H1 (cell line): ENCODE measurements at regions not wholly inside any gene's neighbourhood (a gene's known extent, or its start where the extent isn't known, plus 50 kb on each side); places are given as distances from the start of the nearest gene placed in this dataset.

ENCODE experiments used
- ATF3 ChIP-seq: IDR thresholded peaks from 2 replicates; pipeline ENCODE4 v1.6.1; 2011; ENCODE audit warnings: low read depth, mild to moderate bottlenecking, low read length; ENCODE audit not compliant: insufficient read depth
- CHD2 ChIP-seq: IDR thresholded peaks from 2 replicates; pipeline ENCODE4 v1.6.1; 2012; ENCODE audit warnings: low read length, improper control_type of control experiment
- CTCF ChIP-seq, 3 experiments: IDR thresholded peaks; 1 replicate in 2 of 3; 2 replicates in 1 of 3; pipeline versions ENCODE4 v1.5.1 to v1.6.1; 2011; ENCODE audit warnings: low read length in 3 of 3, mild to moderate bottlenecking in 3 of 3, inconsistent platforms in 2 of 3, low read depth in 1 of 3, moderate library complexity in 1 of 3; ENCODE audit not compliant: insufficient read depth in 1 of 3; ENCODE audit errors: control extremely low read depth in 1 of 3
- EP300 ChIP-seq, 2 experiments: IDR thresholded peaks; 1 replicate in 1 of 2; 2 replicates in 1 of 2; pipeline ENCODE4 v1.6.1; 2011 to 2012; ENCODE audit warnings: low read depth in 2 of 2, low read length in 2 of 2, mild to moderate bottlenecking in 2 of 2, borderline replicate concordance in 1 of 2, inconsistent platforms in 1 of 2, moderate library complexity in 1 of 2
- EZH2 ChIP-seq: fragments of 200-600 bp; sonication (generic); IDR thresholded peaks from 2 replicates; pipeline ENCODE4 v1.7.1; 2012; ENCODE audit warnings: low read depth, mild to moderate bottlenecking, moderate library complexity, low read length, inconsistent platforms; ENCODE audit not compliant: severe bottlenecking
- POLR2A ChIP-seq, 2 experiments: IDR thresholded peaks; 1 replicate in 1 of 2; 2 replicates in 1 of 2; pipeline ENCODE4 v1.6.1; 2011; ENCODE audit warnings: low read depth in 2 of 2, low read length in 2 of 2, mild to moderate bottlenecking in 2 of 2; ENCODE audit errors: control extremely low read depth in 1 of 2
- POLR2AphosphoS5 ChIP-seq: IDR thresholded peaks from 2 replicates; pipeline ENCODE4 v1.6.1; 2011; ENCODE audit warnings: low read depth, low read length
- POU5F1 ChIP-seq: IDR thresholded peaks from 2 replicates; pipeline ENCODE4 v1.6.1; 2011; ENCODE audit warnings: low read depth, mild to moderate bottlenecking, low read length, moderate library complexity
- RAD21 ChIP-seq, 2 experiments: IDR thresholded peaks in 1 of 2; conservative IDR thresholded peaks in 1 of 2; 2 replicates each; pipeline ENCODE4 v1.6.1; 2011; ENCODE audit warnings: low read depth in 2 of 2, low read length in 2 of 2, improper control_type of control experiment in 1 of 2, inconsistent platforms in 1 of 2, mild to moderate bottlenecking in 1 of 2, moderate library complexity in 1 of 2
- RBBP5 ChIP-seq: IDR thresholded peaks from 2 replicates; pipeline ENCODE4 v1.7.1; 2012; ENCODE audit warnings: low read depth, mild to moderate bottlenecking, inconsistent platforms, low read length, moderate library complexity, borderline replicate concordance
- SP1 ChIP-seq: IDR thresholded peaks from 2 replicates; pipeline ENCODE4 v1.6.1; 2011; ENCODE audit warnings: low read depth, low read length
- USF2 ChIP-seq: IDR thresholded peaks from 2 replicates; pipeline ENCODE4 v1.6.1; 2011; ENCODE audit warnings: low read length, improper control_type of control experiment
- YY1 ChIP-seq: IDR thresholded peaks from 2 replicates; pipeline ENCODE4 v1.6.1; 2011; ENCODE audit warnings: low read depth, mild to moderate bottlenecking, low read length
- TF ChIP-seq, protein P1 (sequence below): IDR thresholded peaks from 2 replicates; pipeline ENCODE4 v1.6.1; 2012; ENCODE audit warnings: inconsistent platforms

DNA sequence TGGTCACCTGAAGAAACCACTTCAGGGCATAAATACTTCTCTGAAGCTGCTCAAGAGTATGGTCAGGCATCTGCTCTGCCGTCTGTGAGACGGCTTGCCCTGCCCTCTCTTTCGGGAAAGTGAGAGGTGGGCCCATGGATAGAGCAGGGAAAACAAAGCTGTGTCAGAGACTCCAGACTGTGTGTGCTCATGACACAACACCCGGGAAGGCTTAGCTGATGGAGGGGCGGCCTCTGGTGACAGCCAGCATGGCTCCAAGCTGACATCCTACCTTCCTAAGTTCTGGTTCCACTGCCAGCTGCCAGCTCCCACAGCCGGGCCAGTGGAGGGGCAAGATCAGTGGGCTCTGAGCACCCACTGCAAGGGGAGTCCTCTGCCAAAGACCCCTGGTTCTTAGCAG is 215.3 kb downstream of the ANKRD30B start:
- TF ChIP-seq EZH2 (no peak), RBBP5 (no peak), YY1 (no peak), EP300 (IDR thresholded peaks at IDR 0.05; ENCODE audit: borderline replicate concordance in 1 of 2, low read depth in 2 of 2, low read length in 2 of 2) (no peak), CTCF (IDR thresholded peaks at IDR 0.05; ENCODE audit: control extremely low read depth in 1 of 3, insufficient read depth in 1 of 3, low read depth in 1 of 3, low read length in 3 of 3) (no peak), RAD21 (IDR thresholded peaks at IDR 0.05 in 1 of 2, conservative IDR thresholded peaks at IDR 0.05 in 1 of 2; ENCODE audit: low read depth in 2 of 2, low read length in 2 of 2) (no peak), USF2 (no peak), ATF3 (no peak), POLR2A (IDR thresholded peaks at IDR 0.05; ENCODE audit: control extremely low read depth in 1 of 2, low read depth in 2 of 2, low read length in 2 of 2) (no peak), POLR2AphosphoS5 (no peak), CHD2 (no peak), SP1 (no peak), POU5F1 (no peak)
- TF ChIP-seq, protein P1, sequence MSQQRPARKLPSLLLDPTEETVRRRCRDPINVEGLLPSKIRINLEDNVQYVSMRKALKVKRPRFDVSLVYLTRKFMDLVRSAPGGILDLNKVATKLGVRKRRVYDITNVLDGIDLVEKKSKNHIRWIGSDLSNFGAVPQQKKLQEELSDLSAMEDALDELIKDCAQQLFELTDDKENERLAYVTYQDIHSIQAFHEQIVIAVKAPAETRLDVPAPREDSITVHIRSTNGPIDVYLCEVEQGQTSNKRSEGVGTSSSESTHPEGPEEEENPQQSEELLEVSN = no peak
